GM18907 (cell line): ENCODE measurements at regions not wholly inside any gene's neighbourhood (a gene's known extent, or its start where the extent isn't known, plus 50 kb on each side); places are given as distances from the start of the nearest gene placed in this dataset.
"Not testable (repeated sequence)": the region's sequence is repeated elsewhere in the genome, so short reads cannot be mapped to it uniquely, and the experiment has no call there.

Experiments used
- ATAC-seq: cut with Tn5 transposase; IDR thresholded peaks from one replicate; pipeline ENCODE4 v1.9.1; 2021; ENCODE audit warnings: mild to moderate bottlenecking, moderate library complexity; ENCODE audit not compliant: unreplicated experiment

GRCh38 chr2:201568217-201568820 is 75.0 kb downstream of the TMEM237 start:
- no peak for ATAC-seq

- no peak for ATAC-seq
Observed at GRCh38 chr2:201559067-201559710, 84.1 kb downstream of the TMEM237 start.

GRCh38 chr2:201558665-201559064 is 84.6 kb downstream of the TMEM237 start:
- ATAC-seq = no peak

- no peak for ATAC-seq
Observed at GRCh38 chr2:201558232-201558631, 85.1 kb downstream of the TMEM237 start.

DNA sequence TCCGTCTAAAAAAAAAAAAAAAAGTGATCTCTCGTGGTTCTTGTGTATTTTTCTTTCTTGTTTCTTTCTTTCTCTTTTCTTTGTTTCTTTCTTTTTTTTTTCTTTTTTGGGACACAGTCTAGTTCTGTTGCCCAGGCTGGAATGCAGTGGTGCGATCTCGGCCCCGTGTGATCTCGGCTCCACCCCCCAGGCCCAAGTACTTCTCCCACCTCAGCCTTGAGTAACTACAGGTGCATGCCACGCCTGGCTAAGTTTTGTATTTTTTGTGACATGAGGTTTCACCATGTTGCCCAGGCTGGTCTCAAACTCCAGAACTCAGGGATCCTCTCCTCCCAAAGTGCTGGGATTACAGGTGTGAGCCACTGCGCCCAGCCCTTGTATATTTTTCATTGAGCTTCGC is 91.4 kb downstream of the TMEM237 start:
- no peak for ATAC-seq

DNA sequence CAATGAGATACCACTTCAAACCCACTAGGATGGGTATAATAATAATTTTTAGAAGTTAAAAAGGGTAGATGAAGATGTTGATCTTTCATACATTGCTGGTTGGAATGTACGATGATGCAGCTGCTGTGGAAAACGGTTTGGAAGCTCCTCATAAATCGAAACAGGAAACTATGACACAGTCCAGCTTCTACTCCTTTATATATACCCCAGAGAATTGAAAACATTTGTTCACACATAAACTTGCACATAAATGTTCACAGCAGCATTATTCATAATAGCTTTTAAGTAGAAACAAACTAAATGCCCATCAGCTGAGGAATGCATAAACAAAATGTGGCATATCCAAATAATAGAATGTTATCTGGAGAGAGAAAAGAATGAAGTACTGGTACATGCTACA is 95.0 kb downstream of the STRADB start:
- no peak for ATAC-seq

- ATAC-seq = no peak
Observed at GRCh38 chr2:201542291-201542690, 90.8 kb downstream of the STRADB start.

GRCh38 chr2:201539271-201539670 is 87.7 kb downstream of the STRADB start:
- not testable (repeated sequence) for ATAC-seq

- no peak for ATAC-seq
Observed at GRCh38 chr2:201538025-201538424, 86.5 kb downstream of the STRADB start.

- no peak for ATAC-seq
Observed at GRCh38 chr2:201536754-201537153, 85.2 kb downstream of the STRADB start.

DNA sequence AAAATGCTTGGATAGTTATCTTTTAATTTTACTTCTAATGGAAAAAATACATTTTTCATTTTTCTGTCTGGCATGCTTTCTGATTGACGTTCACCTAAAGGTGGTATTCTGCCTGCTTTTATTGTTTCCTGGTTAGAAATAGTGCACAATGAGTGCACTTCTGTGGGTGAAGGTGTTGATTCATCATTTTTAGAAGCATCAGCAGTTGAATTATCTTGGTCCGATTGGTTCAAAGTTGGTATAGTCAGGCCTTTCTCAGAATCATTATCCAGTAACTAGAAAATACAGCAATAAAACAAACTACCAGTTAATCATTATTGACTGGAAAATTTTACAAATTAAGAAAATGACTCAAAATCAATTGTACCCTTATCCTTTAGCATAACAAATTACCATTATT is 84.5 kb downstream of the STRADB start:
- no peak for ATAC-seq

- peak; percentile 95 for ATAC-seq
Observed at GRCh38 chr2:201532686-201533304, 81.3 kb downstream of the STRADB start.
